GM18507 (cell line): ENCODE measurements at regions not wholly inside any gene's neighbourhood (a gene's known extent, or its start where the extent isn't known, plus 50 kb on each side); places are given as distances from the start of the nearest gene placed in this dataset.

ENCODE experiments used
- DNase-seq: peaks from one replicate; pipeline ENCODE4 v3.0.0; 2011; ENCODE audit warnings: low read depth; ENCODE audit not compliant: insufficient read length; ENCODE audit errors: extremely low spot score
- FAIRE-seq: peaks from 2 replicates; lab custom pipeline; 2011; peaks lifted over from hg19 to GRCh38; lab: Jason Lieb, UNC

GRCh38 chr16:80038566-80038965 lies 438.0 kb upstream of the MAF start:
- FAIRE-seq (no peak), DNase-seq (no peak)

- no peak for DNase-seq
Measured at GRCh38 chr16:80034948-80035663, 434.6 kb upstream of the MAF start.

GRCh38 chr16:80034469-80034826 lies 433.9 kb upstream of the MAF start:
- FAIRE-seq = no peak

More at GRCh38 chr16:80034948-80035663, 434.6 kb upstream of the MAF start:
- FAIRE-seq = no peak

GRCh38 chr16:80033783-80034468 lies 433.4 kb upstream of the MAF start:
- FAIRE-seq = no peak
- no peak for DNase-seq

More at GRCh38 chr16:80034469-80034826, 433.9 kb upstream of the MAF start:
- no peak for DNase-seq

- DNase-seq (no peak), FAIRE-seq (no peak)
Measured at GRCh38 chr16:80029761-80030481, 429.4 kb upstream of the MAF start.

- DNase-seq (no peak), FAIRE-seq (no peak)
Measured at GRCh38 chr16:80029381-80029630, 428.8 kb upstream of the MAF start.

GRCh38 chr16:80028581-80029380 lies 428.2 kb upstream of the MAF start:
- DNase-seq (no peak), FAIRE-seq (no peak)

- no peak for FAIRE-seq
- no peak for DNase-seq
Measured at GRCh38 chr16:80027007-80027965, 426.7 kb upstream of the MAF start.

- DNase-seq (no peak), FAIRE-seq (no peak)
Measured at GRCh38 chr16:80025236-80025635, 424.7 kb upstream of the MAF start.

- FAIRE-seq (no peak), DNase-seq (no peak)
Measured at GRCh38 chr16:80024443-80024842, 423.9 kb upstream of the MAF start.

GRCh38 chr16:80023865-80024264 lies 423.3 kb upstream of the MAF start:
- FAIRE-seq (no peak), DNase-seq (no peak)

GRCh38 chr16:80019395-80019794 lies 418.9 kb upstream of the MAF start:
- DNase-seq = no peak
- no peak for FAIRE-seq

GRCh38 chr16:80018466-80018865 lies 417.9 kb upstream of the MAF start:
- no peak for FAIRE-seq
- DNase-seq = no peak

- DNase-seq (no peak), FAIRE-seq (no peak)
Measured at GRCh38 chr16:80016731-80017326, 416.3 kb upstream of the MAF start.

GRCh38 chr16:80015566-80015965 lies 415.0 kb upstream of the MAF start:
- DNase-seq (no peak), FAIRE-seq (no peak)

- DNase-seq (no peak), FAIRE-seq (no peak)
Measured at GRCh38 chr16:80014241-80014939, 413.9 kb upstream of the MAF start.

- no peak for FAIRE-seq
- no peak for DNase-seq
Measured at GRCh38 chr16:80012586-80012985, 412.0 kb upstream of the MAF start.

- DNase-seq (no peak), FAIRE-seq (no peak)
Measured at GRCh38 chr16:80009971-80010659, 409.6 kb upstream of the MAF start.
